ENCODE measurements at regions not wholly inside any gene's neighbourhood (a gene's known extent, or its start where the extent isn't known, plus 50 kb on each side); places are given as distances from the start of the nearest gene placed in this dataset.

GRCh38 chr6:156620331-156620730, 156.8 kb upstream of the ARID1B start:
- TF ChIP-seq, protein P1, sequence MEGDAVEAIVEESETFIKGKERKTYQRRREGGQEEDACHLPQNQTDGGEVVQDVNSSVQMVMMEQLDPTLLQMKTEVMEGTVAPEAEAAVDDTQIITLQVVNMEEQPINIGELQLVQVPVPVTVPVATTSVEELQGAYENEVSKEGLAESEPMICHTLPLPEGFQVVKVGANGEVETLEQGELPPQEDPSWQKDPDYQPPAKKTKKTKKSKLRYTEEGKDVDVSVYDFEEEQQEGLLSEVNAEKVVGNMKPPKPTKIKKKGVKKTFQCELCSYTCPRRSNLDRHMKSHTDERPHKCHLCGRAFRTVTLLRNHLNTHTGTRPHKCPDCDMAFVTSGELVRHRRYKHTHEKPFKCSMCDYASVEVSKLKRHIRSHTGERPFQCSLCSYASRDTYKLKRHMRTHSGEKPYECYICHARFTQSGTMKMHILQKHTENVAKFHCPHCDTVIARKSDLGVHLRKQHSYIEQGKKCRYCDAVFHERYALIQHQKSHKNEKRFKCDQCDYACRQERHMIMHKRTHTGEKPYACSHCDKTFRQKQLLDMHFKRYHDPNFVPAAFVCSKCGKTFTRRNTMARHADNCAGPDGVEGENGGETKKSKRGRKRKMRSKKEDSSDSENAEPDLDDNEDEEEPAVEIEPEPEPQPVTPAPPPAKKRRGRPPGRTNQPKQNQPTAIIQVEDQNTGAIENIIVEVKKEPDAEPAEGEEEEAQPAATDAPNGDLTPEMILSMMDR (IDR thresholded peaks at IDR 0.05) = no peak
- no peak for TF ChIP-seq EZH2phosphoT487 (IDR thresholded peaks at IDR 0.05)
- no peak for TF ChIP-seq EZH2 (IDR thresholded peaks at IDR 0.05)

Data from neural progenitor cell (in vitro differentiated cells).